H9 (cell line): ENCODE measurements at regions not wholly inside any gene's neighbourhood (a gene's known extent, or its start where the extent isn't known, plus 50 kb on each side); places are given as distances from the start of the nearest gene placed in this dataset.

Experiments
- DNase-seq: peaks from one replicate; pipeline ENCODE4 v3.0.0-alpha.2; 2017
- H2AFZ ChIP-seq: one replicate; pipeline ENCODE4 v1.6.1; 2013; ENCODE audit warnings: mild to moderate bottlenecking, low read length, control low read depth, moderate library complexity
- H2AK5ac ChIP-seq: 2 replicates; pipeline ENCODE4 v1.6.1; 2013; ENCODE audit warnings: low read length, control low read depth, mixed read lengths; ENCODE audit not compliant: insufficient read length
- H2BK120ac ChIP-seq: one replicate; pipeline ENCODE4 v1.6.1; 2013; ENCODE audit warnings: low read depth, mild to moderate bottlenecking, low read length, control low read depth, inconsistent platforms; ENCODE audit not compliant: poor library complexity, severe bottlenecking
- H2BK12ac ChIP-seq: 2 replicates; pipeline ENCODE4 v1.6.1; 2013; ENCODE audit warnings: low read length, control low read depth, mixed read lengths, low read depth; ENCODE audit not compliant: insufficient read length
- H2BK15ac ChIP-seq: 2 replicates; pipeline ENCODE4 v1.6.1; 2013; ENCODE audit warnings: low read depth, low read length, control low read depth
- H2BK20ac ChIP-seq: one replicate; pipeline ENCODE4 v1.6.1; 2013; ENCODE audit warnings: low read depth, mild to moderate bottlenecking, low read length, control low read depth, inconsistent platforms; ENCODE audit not compliant: poor library complexity, severe bottlenecking
- H2BK5ac ChIP-seq: 2 replicates; pipeline ENCODE4 v1.6.1; 2013; ENCODE audit warnings: low read length, control low read depth, mixed read lengths; ENCODE audit not compliant: insufficient read length
- H3K14ac ChIP-seq: 2 replicates; pipeline ENCODE4 v1.6.1; 2013; ENCODE audit warnings: low read length, control low read depth; ENCODE audit not compliant: insufficient read depth
- H3K18ac ChIP-seq: 2 replicates; pipeline ENCODE4 v1.6.1; 2013; ENCODE audit warnings: low read depth, mild to moderate bottlenecking, mixed read lengths, low read length, control low read depth; ENCODE audit not compliant: insufficient read length
- H3K23ac ChIP-seq: 2 replicates; pipeline ENCODE4 v1.6.1; 2013; ENCODE audit warnings: low read length, control low read depth, mixed read lengths, low read depth; ENCODE audit not compliant: insufficient read length
- H3K23me2 ChIP-seq: 2 replicates; pipeline ENCODE4 v1.6.1; 2013; ENCODE audit warnings: low read depth, mild to moderate bottlenecking, mixed read lengths, low read length, control low read depth; ENCODE audit not compliant: insufficient read length, poor library complexity, severe bottlenecking
- H3K27ac ChIP-seq: 2 replicates; pipeline ENCODE4 v1.5.1; 2013; ENCODE audit warnings: low read length, control low read depth, mixed read lengths, low read depth; ENCODE audit not compliant: insufficient read length
- H3K27me3 ChIP-seq: 2 replicates; pipeline ENCODE4 v1.6.1; 2013; ENCODE audit warnings: low read length, control low read depth, inconsistent platforms; ENCODE audit not compliant: insufficient read depth
- H3K4ac ChIP-seq: 2 replicates; pipeline ENCODE4 v1.6.1; 2013; ENCODE audit warnings: low read depth, mild to moderate bottlenecking, control low read depth, inconsistent platforms, low read length, moderate library complexity
- H3K4me1 ChIP-seq: 2 replicates; pipeline ENCODE4 v1.6.1; 2013; ENCODE audit warnings: low read length, control low read depth, inconsistent platforms; ENCODE audit not compliant: insufficient read depth
- H3K4me2 ChIP-seq: 2 replicates; pipeline ENCODE4 v1.6.1; 2013; ENCODE audit warnings: low read length, control low read depth, mixed read lengths; ENCODE audit not compliant: insufficient read length, insufficient read depth
- H3K56ac ChIP-seq: 2 replicates; pipeline ENCODE4 v1.6.1; 2013; ENCODE audit warnings: low read depth, mild to moderate bottlenecking, mixed read lengths, low read length, control low read depth; ENCODE audit not compliant: insufficient read length
- H3K79me1 ChIP-seq: 2 replicates; pipeline ENCODE4 v1.6.1; 2013; ENCODE audit warnings: low read depth, mild to moderate bottlenecking, moderate library complexity, low read length, control low read depth, inconsistent platforms; ENCODE audit not compliant: insufficient read depth, poor library complexity, severe bottlenecking
- H3K79me2 ChIP-seq: 2 replicates; pipeline ENCODE4 v1.6.1; 2013; ENCODE audit warnings: low read length, control low read depth, inconsistent platforms; ENCODE audit not compliant: insufficient read depth
- H3K9ac ChIP-seq: 2 replicates; pipeline ENCODE4 v1.6.1; 2013; ENCODE audit warnings: low read length, control low read depth, mixed read lengths; ENCODE audit not compliant: insufficient read length; ENCODE audit errors: extremely low read depth
- H3K9me3 ChIP-seq: one replicate; pipeline ENCODE4 v1.6.1; 2013; ENCODE audit warnings: low read depth, low read length, inconsistent platforms; ENCODE audit not compliant: control insufficient read depth
- H3T11ph ChIP-seq: one replicate; pipeline ENCODE4 v1.6.1; 2013; ENCODE audit warnings: mild to moderate bottlenecking, low read length, control low read depth, inconsistent platforms
- H4K20me1 ChIP-seq: one replicate; pipeline ENCODE4 v1.6.1; 2013; ENCODE audit not compliant: control insufficient read depth, insufficient read length, insufficient read depth
- H4K5ac ChIP-seq: 2 replicates; pipeline ENCODE4 v1.6.1; 2013; ENCODE audit warnings: low read depth, mild to moderate bottlenecking, mixed read lengths, low read length, control low read depth; ENCODE audit not compliant: insufficient read length
- H4K8ac ChIP-seq: replicated peaks from 2 replicates; pipeline ENCODE4 v1.6.1; 2013; ENCODE audit warnings: low read length, control low read depth, mixed read lengths, low read depth; ENCODE audit not compliant: insufficient read length
- H4K91ac ChIP-seq: 2 replicates; pipeline ENCODE4 v1.6.1; 2013; ENCODE audit warnings: low read depth, mild to moderate bottlenecking, moderate library complexity, mixed read lengths, low read length, control low read depth; ENCODE audit not compliant: insufficient read length
- H3K27ac Mint-ChIP-seq, 3 experiments: 2 replicates in 2 of 3; 3 replicates in 1 of 3; pipeline ENCODE4 v1.8.0; 2020 to 2021; ENCODE audit warnings: mixed read lengths in 3 of 3, mild to moderate bottlenecking in 1 of 3, moderate library complexity in 1 of 3
- H3K27me3 Mint-ChIP-seq: 2 replicates; pipeline ENCODE4 v1.8.0; 2021; ENCODE audit warnings: low read depth, mild to moderate bottlenecking, moderate library complexity, mixed read lengths
- H3K36me3 Mint-ChIP-seq, 3 experiments: 2 replicates in 2 of 3; 3 replicates in 1 of 3; pipeline ENCODE4 v1.8.0; 2020 to 2021; ENCODE audit warnings: low read depth in 3 of 3, mixed read lengths in 3 of 3; ENCODE audit not compliant: insufficient read depth in 1 of 3
- H3K4me1 Mint-ChIP-seq, 2 experiments: 2 replicates each; pipeline ENCODE4 v1.8.0; 2020; ENCODE audit warnings: mixed read lengths in 2 of 2
- H3K4me3 Mint-ChIP-seq, 2 experiments: 2 replicates in 1 of 2; 3 replicates in 1 of 2; pipeline ENCODE4 v1.8.0; 2020 to 2021; ENCODE audit warnings: mild to moderate bottlenecking in 2 of 2, mixed read lengths in 2 of 2, moderate library complexity in 1 of 2
- H3K9me3 Mint-ChIP-seq, 2 experiments: 2 replicates in 1 of 2; 3 replicates in 1 of 2; pipeline ENCODE4 v1.8.0; 2020; ENCODE audit warnings: mild to moderate bottlenecking in 2 of 2, mixed read lengths in 2 of 2, moderate library complexity in 1 of 2
- CTCF ChIP-seq: fragments of 200-600 bp; sonication (generic); conservative IDR thresholded peaks from 3 replicates; pipeline ENCODE4 v1.8.0; 2021; ENCODE audit warnings: antibody characterized with exemption, mild to moderate bottlenecking
- WGBS: extraction: QIAGEN DNeasy Blood & Tissue Kit; methylation state at CpG from one replicate; pipeline ENCODE4 v1.1.7; 2013; ENCODE audit warnings: missing lambda C conversion rate, low lambda C conversion rate, mixed read lengths; ENCODE audit not compliant: insufficient read length; ENCODE audit errors: extremely low coverage; 5-methylcytosine and 5-hydroxymethylcytosine counted together

DNA sequence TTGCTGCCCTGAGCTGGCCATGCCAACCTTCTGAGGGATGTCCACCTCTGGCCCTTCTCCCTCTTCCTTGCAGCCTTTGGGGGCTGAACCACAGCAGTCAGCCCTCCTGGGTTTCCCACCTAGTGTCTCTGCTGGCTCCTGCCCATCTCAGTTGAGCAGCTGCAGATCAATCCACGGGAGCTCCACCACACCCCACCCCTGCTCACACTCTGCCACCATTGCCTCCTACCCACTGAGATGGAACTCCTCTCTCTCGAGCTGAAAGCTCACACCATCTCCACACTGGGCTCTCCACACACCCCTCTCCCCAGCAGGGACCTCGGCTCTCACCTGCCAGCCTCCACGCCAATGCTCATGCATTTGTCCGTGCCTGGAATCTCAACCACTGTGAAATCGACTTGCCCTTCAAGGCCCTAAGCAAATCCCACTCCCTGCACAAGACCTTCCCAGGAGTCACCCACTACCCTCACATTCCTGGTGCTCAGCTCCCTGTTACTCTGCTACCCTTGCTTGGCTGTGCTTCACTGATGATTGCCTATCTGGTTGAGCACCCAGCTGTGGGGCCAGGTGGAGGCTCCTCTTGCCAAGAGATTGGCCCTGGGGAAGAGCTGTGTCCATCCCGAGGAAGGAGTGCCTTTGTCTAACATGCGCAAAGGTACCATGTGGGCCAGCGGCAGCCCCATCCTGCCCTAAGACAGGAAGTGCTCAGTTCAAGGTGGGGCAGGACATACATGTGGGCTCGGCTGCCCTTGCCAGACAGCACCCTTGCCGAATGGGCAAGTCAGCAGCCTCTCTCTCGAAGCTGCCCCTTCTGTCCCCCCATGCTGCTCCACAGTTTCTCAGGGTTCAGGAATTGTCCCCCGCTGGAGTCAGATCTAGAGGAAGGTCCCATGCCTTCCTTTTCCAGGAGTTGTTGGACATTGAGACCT lies 208.7 kb downstream of the CYP26B1 start:
- H3K27ac ChIP-seq = no peak overlapping the region
- peak; percentile 11 for DNase-seq
- H4K20me1 ChIP-seq = no peaks in the 10 kb centered on the region
- no peaks in the 10 kb centered on the region for H3K79me2 ChIP-seq
- no peak overlapping the region for H3K56ac ChIP-seq
- no peak overlapping the region for H2AFZ ChIP-seq
- H3K4me2 ChIP-seq = no peak overlapping the region
- H4K5ac ChIP-seq = no peak overlapping the region
- Mint-ChIP-seq H3K27me3 (peaks cover 13% of the 10 kb centered on the region), H3K27ac (no peak overlapping the region), H3K4me3 (peak overlapping the region in 1 of 2 experiments; percentile 30; a peak in 1 of 5 replicates), H3K36me3 (no peaks in the 10 kb centered on the region; a peak in 2 of 7 replicates), H3K9me3 (peaks cover 0 to 2% of the 10 kb centered on the region in 2 experiments; a peak in 1 of 5 replicates), H3K4me1 (peaks cover 0 to 4% of the 10 kb centered on the region in 2 experiments)
- no peaks in the 10 kb centered on the region for H3K27me3 ChIP-seq
- no peak overlapping the region for H2BK15ac ChIP-seq
- no peak overlapping the region for H4K91ac ChIP-seq
- H3K79me1 ChIP-seq = no peaks in the 10 kb centered on the region
- no peak overlapping the region for H2BK120ac ChIP-seq
- no peak overlapping the region for H4K8ac ChIP-seq
- no peak overlapping the region for H2AK5ac ChIP-seq
- WGBS = no CpG with 5 or more reads among the region's 13 CpGs
- H3K9ac ChIP-seq = no peak overlapping the region
- no peak overlapping the region for H2BK12ac ChIP-seq
- H2BK20ac ChIP-seq = no peak overlapping the region
- no peak overlapping the region for H3T11ph ChIP-seq
- H3K23ac ChIP-seq = no peak overlapping the region
- no peak overlapping the region for H3K4ac ChIP-seq
- H3K14ac ChIP-seq = no peak overlapping the region
- H3K18ac ChIP-seq = no peak overlapping the region
- no peaks in the 10 kb centered on the region for H3K9me3 ChIP-seq
- TF ChIP-seq CTCF = no peak
- no peak overlapping the region for H2BK5ac ChIP-seq
- H3K23me2 ChIP-seq = no peaks in the 10 kb centered on the region
- no peaks in the 10 kb centered on the region for H3K4me1 ChIP-seq
